Mammary epithelial cell (primary cell): ENCODE measurements at regions not wholly inside any gene's neighbourhood (a gene's known extent, or its start where the extent isn't known, plus 50 kb on each side); places are given as distances from the start of the nearest gene placed in this dataset.

Experiments
- CTCF ChIP-seq, 2 donors: IDR thresholded peaks in 1 of 2; conservative IDR thresholded peaks in 1 of 2; 2 replicates each; pipeline ENCODE4 v1.5.1; 2011 to 2012; ENCODE audit warnings: inconsistent platforms in 2 of 2, low read length in 2 of 2, mild to moderate bottlenecking in 2 of 2, control low read depth in 1 of 2, low read depth in 1 of 2; ENCODE audit not compliant: insufficient read depth in 1 of 2; ENCODE audit errors: extremely low read depth in 1 of 2
- EZH2 ChIP-seq: IDR thresholded peaks from 2 replicates; pipeline ENCODE4 v1.6.1; 2012; ENCODE audit warnings: low read length, inconsistent platforms, borderline replicate concordance

GRCh38 chr9:13412331-13412730 lies 132.8 kb upstream of the MPDZ start:
- TF ChIP-seq CTCF (conservative IDR thresholded peaks at IDR 0.05 in 1 of 2, IDR thresholded peaks at IDR 0.05 in 1 of 2; ENCODE audit: extremely low read depth in 1 of 2, insufficient read depth in 1 of 2, low read depth in 1 of 2, low read length in 2 of 2) = no peak
- TF ChIP-seq EZH2 = no peak
